ENCODE measurements at regions not wholly inside any gene's neighbourhood (a gene's known extent, or its start where the extent isn't known, plus 50 kb on each side); places are given as distances from the start of the nearest gene placed in this dataset.

DNA sequence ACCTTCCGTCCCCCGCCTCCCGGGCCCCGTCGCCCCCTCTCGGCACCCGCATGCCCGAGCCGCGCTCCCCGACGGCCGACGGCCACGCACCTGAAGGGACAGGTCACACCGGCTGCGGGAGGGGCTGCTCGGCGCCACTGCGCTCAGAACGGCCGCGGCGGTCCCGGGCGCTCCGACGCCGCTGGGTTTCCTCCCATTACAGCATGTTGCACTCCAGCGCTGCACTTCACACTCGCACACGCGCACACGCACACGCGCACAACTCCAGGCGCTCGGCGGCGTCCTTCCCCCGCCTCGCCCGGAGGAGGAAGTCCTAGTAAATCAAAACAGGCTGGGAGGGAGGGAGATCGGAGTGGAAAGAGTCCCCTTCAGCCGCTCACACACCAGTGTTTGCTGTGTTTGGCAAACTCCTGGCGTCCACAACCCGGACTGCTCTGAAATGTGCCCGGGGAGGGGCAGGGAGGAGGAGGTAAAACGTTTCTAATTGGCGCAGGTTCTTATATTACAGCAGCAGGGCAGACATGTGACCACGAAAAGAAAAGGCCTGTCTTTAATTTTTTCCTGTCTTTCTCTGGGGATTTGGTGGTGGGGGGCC lies 76.7 kb upstream of the VGLL4 start:
- H3K27me3 Mint-ChIP-seq = peaks cover 7 to 11% of the 10 kb centered on the region in 2 donors
- CTCF ChIA-PET = interaction anchor here in 1 of 2 donors (0.6 kb wide), 1 partner anchor 84 kb away, joined by 3 read pairs; no protein-coding TSS in a partner anchor
- ATAC-seq (replicated peaks in 1 of 4) (peak; percentile 47 to 59 (median 52)), DNase-seq (peak in 34 of 35 experiments; percentile 8 to 68 (median 36))
- no peaks in the 10 kb centered on the region for H3K9me3 Mint-ChIP-seq
- no peaks in the 10 kb centered on the region for H3K36me3 Mint-ChIP-seq
- peak overlapping the region; percentile 87 to 97 (median 88) for H3K4me3 Mint-ChIP-seq
- Histone ChIP-seq H3K4me1 (ENCODE audit: control insufficient read depth in 1 of 2, extremely low read depth in 1 of 2, insufficient read depth in 2 of 2, low read length in 2 of 2) (peaks cover 0 to 21% of the 10 kb centered on the region in 2 experiments), H3K4me3 (ENCODE audit: control insufficient read depth in 1 of 2, extremely low read depth in 1 of 2, low read length in 1 of 2) (peak overlapping the region; percentile 72 to 84), H3K36me3 (ENCODE audit: control insufficient read depth in 2 of 2, extremely low read depth in 1 of 2, insufficient read depth in 1 of 2, low read length in 1 of 2) (no peaks in the 10 kb centered on the region), H3K27ac (ENCODE audit: low read length) (peak overlapping the region; percentile 31), H3K27me3 (replicated peaks in 1 of 2; ENCODE audit: control insufficient read depth in 2 of 2, extremely low read depth in 1 of 2, insufficient read depth in 2 of 2, low read length in 1 of 2) (peaks cover 0 to 5% of the 10 kb centered on the region in 2 experiments), H3K9me3 (no peaks in the 10 kb centered on the region)
- WGBS (ENCODE audit: insufficient coverage) = under 1% methylated on average over 29 of the region's 51 CpGs
- POLR2A ChIA-PET = interaction anchor here in 1 of 2 donors (0.6 kb wide), 1 partner anchor 80 kb away, joined by 3 read pairs; no protein-coding TSS in a partner anchor
- H3K4me1 Mint-ChIP-seq = peaks cover 21 to 29% (median 27%) of the 10 kb centered on the region in 3 donors
- peak overlapping the region; percentile 85 to 87 for H3K27ac Mint-ChIP-seq

DNA sequence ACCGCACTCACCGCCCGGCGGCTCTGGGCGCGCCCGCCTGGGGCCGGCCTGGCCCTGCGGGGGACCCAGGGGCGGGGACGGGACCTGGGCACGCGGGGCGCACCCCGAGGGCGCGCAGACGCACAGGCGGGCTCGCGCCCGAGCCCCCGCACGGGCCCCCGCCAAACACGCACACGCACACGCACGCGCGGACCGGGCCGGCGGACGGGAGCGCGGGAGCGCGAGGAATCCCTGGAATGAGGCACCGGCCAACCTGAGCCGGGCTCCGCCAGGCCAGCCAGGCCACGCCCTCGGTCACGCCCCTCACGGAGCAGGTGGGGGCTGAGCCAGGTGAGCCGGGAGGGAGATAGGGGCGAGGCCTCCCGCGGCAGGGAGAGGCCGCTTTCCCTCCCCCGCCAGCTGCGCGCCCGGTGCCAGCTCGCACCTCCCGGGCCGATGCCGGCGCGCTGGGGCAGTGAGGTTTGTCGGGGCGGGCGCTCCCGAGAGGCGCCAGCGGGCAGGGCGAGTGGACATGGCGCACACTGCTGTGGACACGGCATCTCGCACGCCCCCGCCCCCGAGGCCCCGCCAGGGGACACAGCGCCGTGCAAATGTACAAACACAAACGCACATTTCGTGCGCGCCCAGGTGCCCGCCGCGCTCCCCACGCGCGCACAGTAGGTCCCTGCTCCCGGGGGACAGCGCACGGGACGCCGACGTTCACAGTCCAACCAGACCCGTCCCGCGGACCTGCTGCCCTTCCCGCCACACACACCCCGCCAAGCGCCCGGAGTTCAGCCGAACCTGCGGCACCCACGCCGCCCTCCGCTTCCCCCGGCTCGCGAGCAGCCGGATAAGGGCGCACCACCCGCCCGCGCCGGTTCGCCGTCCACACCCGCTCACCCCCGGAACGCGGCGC lies 75.9 kb upstream of the VGLL4 start:
- ChIA-PET CTCF (interaction anchor here in 1 of 2 donors (0.6 kb wide), 1 partner anchor 85 kb away, joined by 3 read pairs; no protein-coding TSS in a partner anchor), POLR2A (interaction anchor here in 1 of 2 donors (0.6 kb wide), 1 partner anchor 80 kb away, joined by 3 read pairs; no protein-coding TSS in a partner anchor)
- DNase-seq = peak; percentile 43 to 82 (median 64)
- Histone ChIP-seq H3K4me1 (ENCODE audit: control insufficient read depth in 1 of 2, extremely low read depth in 1 of 2, insufficient read depth in 2 of 2, low read length in 2 of 2) (peaks cover 0 to 21% of the 10 kb centered on the region in 2 experiments), H3K4me3 (ENCODE audit: control insufficient read depth in 1 of 2, extremely low read depth in 1 of 2, low read length in 1 of 2) (peak overlapping the region; percentile 72 to 84), H3K27ac (ENCODE audit: low read length) (no peak overlapping the region), H3K36me3 (ENCODE audit: control insufficient read depth in 2 of 2, extremely low read depth in 1 of 2, insufficient read depth in 1 of 2, low read length in 1 of 2) (no peaks in the 10 kb centered on the region), H3K27me3 (replicated peaks in 1 of 2; ENCODE audit: control insufficient read depth in 2 of 2, extremely low read depth in 1 of 2, insufficient read depth in 2 of 2, low read length in 1 of 2) (peaks cover 0 to 5% of the 10 kb centered on the region in 2 experiments), H3K9me3 (no peaks in the 10 kb centered on the region)
- under 1% methylated on average over 121 of the region's 121 CpGs for WGBS (ENCODE audit: insufficient coverage)
- H3K4me1 Mint-ChIP-seq = peaks cover 17 to 26% (median 24%) of the 10 kb centered on the region in 3 donors
- peak overlapping the region; percentile 66 to 97 (median 88) for H3K4me3 Mint-ChIP-seq
- no peak overlapping the region for H3K27ac Mint-ChIP-seq
- peaks cover 2 to 7% of the 10 kb centered on the region in 2 donors for H3K27me3 Mint-ChIP-seq
- no peaks in the 10 kb centered on the region for H3K36me3 Mint-ChIP-seq
- H3K9me3 Mint-ChIP-seq = no peaks in the 10 kb centered on the region
- peak; percentile 67 to 83 (median 74) for ATAC-seq (replicated peaks in 1 of 4)

GRCh38 chr3:11718637-11719405 lies 75.1 kb upstream of the VGLL4 start:
- Mint-ChIP-seq H3K4me1 (peaks cover 15 to 25% (median 23%) of the 10 kb centered on the region in 3 donors), H3K27ac (peak overlapping the region; percentile 90 to 94), H3K9me3 (no peaks in the 10 kb centered on the region), H3K36me3 (no peaks in the 10 kb centered on the region), H3K27me3 (peaks cover 0 to 5% of the 10 kb centered on the region in 2 donors), H3K4me3 (peak overlapping the region; percentile 89 to 97 (median 95))
- CTCF ChIA-PET = no interaction called here
- Histone ChIP-seq H3K27me3 (replicated peaks in 1 of 2; ENCODE audit: control insufficient read depth in 2 of 2, extremely low read depth in 1 of 2, insufficient read depth in 2 of 2, low read length in 1 of 2) (peaks cover 0 to 5% of the 10 kb centered on the region in 2 experiments), H3K4me3 (ENCODE audit: control insufficient read depth in 1 of 2, extremely low read depth in 1 of 2, low read length in 1 of 2) (peak overlapping the region; percentile 72 to 84), H3K9me3 (no peaks in the 10 kb centered on the region), H3K36me3 (ENCODE audit: control insufficient read depth in 2 of 2, extremely low read depth in 1 of 2, insufficient read depth in 1 of 2, low read length in 1 of 2) (no peaks in the 10 kb centered on the region), H3K4me1 (ENCODE audit: control insufficient read depth in 1 of 2, extremely low read depth in 1 of 2, insufficient read depth in 2 of 2, low read length in 2 of 2) (peaks cover 0 to 21% of the 10 kb centered on the region in 2 experiments), H3K27ac (ENCODE audit: low read length) (peak overlapping the region; percentile 71)
- WGBS (ENCODE audit: insufficient coverage) = 2% methylated on average over 37 of the region's 44 CpGs
- DNase-seq (peak in 29 of 35 experiments; percentile 1 to 54 (median 14)), ATAC-seq (replicated peaks in 1 of 4) (peak; percentile 24 to 41 (median 34))
- POLR2A ChIA-PET = no interaction called here

- Histone ChIP-seq H3K4me3 (ENCODE audit: control insufficient read depth in 1 of 2, extremely low read depth in 1 of 2, low read length in 1 of 2) (peak overlapping the region in 1 of 2 donors; percentile 72), H3K4me1 (ENCODE audit: control insufficient read depth in 1 of 2, extremely low read depth in 1 of 2, insufficient read depth in 2 of 2, low read length in 2 of 2) (peaks cover 0 to 21% of the 10 kb centered on the region in 2 experiments), H3K27ac (ENCODE audit: low read length) (peak overlapping the region; percentile 71), H3K27me3 (replicated peaks in 1 of 2; ENCODE audit: control insufficient read depth in 2 of 2, extremely low read depth in 1 of 2, insufficient read depth in 2 of 2, low read length in 1 of 2) (peaks cover 0 to 5% of the 10 kb centered on the region in 2 experiments), H3K36me3 (ENCODE audit: control insufficient read depth in 2 of 2, extremely low read depth in 1 of 2, insufficient read depth in 1 of 2, low read length in 1 of 2) (no peaks in the 10 kb centered on the region), H3K9me3 (no peaks in the 10 kb centered on the region)
- no peaks in the 10 kb centered on the region for H3K36me3 Mint-ChIP-seq
- 61% methylated on average over 3 of the region's 9 CpGs for WGBS (ENCODE audit: insufficient coverage)
- peak overlapping the region; percentile 89 to 97 (median 95) for H3K4me3 Mint-ChIP-seq
- no peak for ATAC-seq (replicated peaks in 1 of 4)
- peaks cover 15 to 25% (median 23%) of the 10 kb centered on the region in 3 donors for H3K4me1 Mint-ChIP-seq
- no peaks in the 10 kb centered on the region for H3K9me3 Mint-ChIP-seq
- no peak for DNase-seq
- peak overlapping the region; percentile 90 to 94 for H3K27ac Mint-ChIP-seq
- H3K27me3 Mint-ChIP-seq = peaks cover 0 to 2% of the 10 kb centered on the region in 2 donors
- CTCF ChIA-PET = no interaction called here
- POLR2A ChIA-PET = no interaction called here
These were observed 74.3 kb upstream of the VGLL4 start for GRCh38 chr3:11717768-11718636.

DNA sequence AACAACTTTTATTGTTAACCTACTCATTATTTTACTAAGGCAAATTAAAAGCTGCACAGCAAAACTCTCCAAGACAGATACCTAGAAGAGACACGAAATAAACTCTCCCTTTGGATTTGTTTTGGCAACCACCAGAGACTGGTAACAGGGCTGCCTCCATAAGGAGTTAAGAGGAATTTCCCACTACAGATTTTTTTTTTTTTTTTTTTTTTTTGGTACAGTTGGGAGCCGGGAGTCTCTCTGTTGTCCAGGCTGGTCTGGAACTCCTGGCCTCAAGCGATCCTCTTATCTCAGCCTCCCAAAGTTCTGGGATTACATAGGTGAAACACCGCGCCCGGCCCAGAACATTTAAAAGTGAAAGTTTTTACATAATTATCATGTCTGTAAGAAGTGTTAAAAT lies 73.6 kb upstream of the VGLL4 start:
- peaks cover 0 to 21% of the 10 kb centered on the region in 2 experiments for H3K4me1 ChIP-seq (ENCODE audit: control insufficient read depth in 1 of 2, extremely low read depth in 1 of 2, insufficient read depth in 2 of 2, low read length in 2 of 2)
- DNase-seq (no peak), ATAC-seq (replicated peaks in 1 of 4) (no peak)
- POLR2A ChIA-PET = no interaction called here
- Mint-ChIP-seq H3K36me3 (no peaks in the 10 kb centered on the region), H3K9me3 (no peaks in the 10 kb centered on the region), H3K27ac (peak overlapping the region in 1 of 2 donors; percentile 9), H3K4me3 (no peak overlapping the region), H3K27me3 (peaks cover 0 to 2% of the 10 kb centered on the region in 2 donors), H3K4me1 (peaks cover 15 to 25% (median 23%) of the 10 kb centered on the region in 3 donors)
- peaks cover 0 to 5% of the 10 kb centered on the region in 2 experiments for H3K27me3 ChIP-seq (replicated peaks in 1 of 2; ENCODE audit: control insufficient read depth in 2 of 2, extremely low read depth in 1 of 2, insufficient read depth in 2 of 2, low read length in 1 of 2)
- no peaks in the 10 kb centered on the region for H3K36me3 ChIP-seq (ENCODE audit: control insufficient read depth in 2 of 2, extremely low read depth in 1 of 2, insufficient read depth in 1 of 2, low read length in 1 of 2)
- no peak overlapping the region for H3K27ac ChIP-seq (ENCODE audit: low read length)
- H3K9me3 ChIP-seq = no peaks in the 10 kb centered on the region
- CTCF ChIA-PET = no interaction called here
- no peak overlapping the region for H3K4me3 ChIP-seq (ENCODE audit: control insufficient read depth in 1 of 2, extremely low read depth in 1 of 2, low read length in 1 of 2)
- no CpG with 5 or more reads among the region's 6 CpGs for WGBS (ENCODE audit: insufficient coverage)
